K562 (cell line): ENCODE measurements at regions not wholly inside any gene's neighbourhood (a gene's known extent, or its start where the extent isn't known, plus 50 kb on each side); places are given as distances from the start of the nearest gene placed in this dataset.

Source experiments
- ATAC-seq: fragments of 200-7000 bp; cut with Tn5 transposase; 3 replicates; pipeline ENCODE4 v1.9.1; 2020; ENCODE audit warnings: moderate library complexity
- BruUV-seq: library from RNA; stranded (reverse); fragments of 400-500 nt; replicated peaks from 2 replicates; lab custom pipeline; 2021; lab: Mats Ljungman, UMichigan
- CTCF ChIA-PET: fragments of 300-600 bp; formaldehyde crosslinking; extraction: SDS; loops from one replicate; lab custom pipeline; 2021; ENCODE audit warnings: low intra/inter-chr PET ratio; lab: Yijun Ruan, JAX
- POLR2A ChIA-PET: fragments of 300-600, 350-650 bp; sonication (Branson Sonifier 250); formaldehyde crosslinking; extraction: SDS; loops from one replicate; lab custom pipeline; 2021; ENCODE audit warnings: antibody characterized with exemption, inconsistent platforms; lab: Yijun Ruan, JAX
- DNase-seq, 4 experiments: peaks; one replicate each; pipeline versions ENCODE4 v3.0.0 to v3.0.0-alpha.2; 2011 to 2018; ENCODE audit warnings: low spot score in 3 of 4, mixed read lengths in 3 of 4; ENCODE audit errors: extremely low read depth in 1 of 4
- FAIRE-seq: peaks from 2 replicates; lab custom pipeline; 2011; peaks lifted over from hg19 to GRCh38; lab: Jason Lieb, UNC
- H2AFZ ChIP-seq: 2 replicates; pipeline ENCODE4 v1.6.0; 2011; ENCODE audit warnings: low read depth, low read length, control low read depth, inconsistent platforms
- H3K27ac ChIP-seq: fragments of 200-600 bp; 3 replicates; pipeline ENCODE4 v1.8.0; 2011; ENCODE audit warnings: low read depth, mild to moderate bottlenecking, control low read depth, inconsistent platforms, low read length, moderate library complexity, mixed read lengths; ENCODE audit errors: extremely low read depth
- H3K27me3 ChIP-seq, 2 experiments: fragments of 300-600 bp in 1 of 2; 2 replicates in 1 of 2; 3 replicates in 1 of 2; pipeline versions ENCODE4 v1.6.0 to v1.8.0; 2011; ENCODE audit warnings: inconsistent platforms in 2 of 2, low read length in 2 of 2, mild to moderate bottlenecking in 1 of 2, mixed read lengths in 1 of 2, moderate library complexity in 1 of 2; ENCODE audit not compliant: control insufficient read depth in 2 of 2, insufficient read depth in 2 of 2
- H3K36me3 ChIP-seq: fragments of 300-600 bp; 3 replicates; pipeline ENCODE4 v1.8.0; 2011; ENCODE audit warnings: mild to moderate bottlenecking, low read length, inconsistent platforms; ENCODE audit not compliant: control insufficient read depth, insufficient read depth
- H3K4me1 ChIP-seq, 2 experiments: fragments of 200-600 bp in 1 of 2; replicated peaks in 1 of 2; 2 replicates in 1 of 2; 3 replicates in 1 of 2; pipeline versions ENCODE4 v1.5.1 to v1.8.0; 2011; ENCODE audit warnings: inconsistent platforms in 2 of 2, low read length in 2 of 2, mild to moderate bottlenecking in 1 of 2, mixed read lengths in 1 of 2, moderate library complexity in 1 of 2; ENCODE audit not compliant: control insufficient read depth in 2 of 2, insufficient read depth in 2 of 2
- H3K4me2 ChIP-seq: 2 replicates; pipeline ENCODE4 v1.6.1; 2011; ENCODE audit warnings: low read length, control low read depth, inconsistent platforms, mixed read lengths; ENCODE audit not compliant: insufficient read depth
- H3K4me3 ChIP-seq: fragments of 200-600 bp; sonication (generic), shearing (Covaris generic); 2 replicates; pipeline ENCODE4 v1.5.1; 2016; ENCODE audit warnings: control low read depth, inconsistent platforms
- H3K79me2 ChIP-seq: fragments of 200-600 bp; 3 replicates; pipeline ENCODE4 v1.8.0; 2011; ENCODE audit warnings: low read length, inconsistent platforms; ENCODE audit not compliant: control insufficient read depth, insufficient read depth
- H3K9ac ChIP-seq, 2 experiments: 2 replicates each; pipeline versions ENCODE4 v1.6.0 to v1.6.1; 2011; ENCODE audit warnings: low read depth in 2 of 2, low read length in 2 of 2, control low read depth in 1 of 2, inconsistent platforms in 1 of 2, mild to moderate bottlenecking in 1 of 2, mixed read lengths in 1 of 2; ENCODE audit not compliant: insufficient read depth in 1 of 2
- H3K9me1 ChIP-seq: one replicate; pipeline ENCODE4 v1.6.0; 2011; ENCODE audit warnings: inconsistent platforms, mild to moderate bottlenecking, low read length, moderate library complexity; ENCODE audit not compliant: control insufficient read depth, insufficient read depth
- H3K9me3 ChIP-seq: replicated peaks from 2 replicates; pipeline ENCODE4 v1.5.1; 2011; ENCODE audit warnings: low read depth, low read length, inconsistent platforms; ENCODE audit not compliant: control insufficient read depth, insufficient read depth
- H4K20me1 ChIP-seq: replicated peaks from 2 replicates; pipeline ENCODE4 v1.6.1; 2011; ENCODE audit warnings: low read length, inconsistent platforms, mixed read lengths; ENCODE audit not compliant: control insufficient read depth, insufficient read depth
- MAFG ChIP-seq: fragments of 450-650 bp; conservative IDR thresholded peaks from 2 replicates; pipeline ENCODE4 v1.6.1; 2016; ENCODE audit warnings: missing genetic modification characterization, missing compliant biosample characterization
- NONO ChIP-seq, 2 experiments: fragments of 200-400 bp in 1 of 2; fragments of 450-650 bp in 1 of 2; formaldehyde crosslinking in 1 of 2; IDR thresholded peaks; 2 replicates each; pipeline ENCODE4 v1.6.1; 2017; ENCODE audit warnings: low read depth in 2 of 2, mild to moderate bottlenecking in 2 of 2, moderate library complexity in 2 of 2, low read length in 1 of 2
- SRSF7 ChIP-seq: fragments of 200-400 bp; formaldehyde crosslinking; optimal IDR thresholded peaks from 2 replicates; pipeline ENCODE3; 2017; ENCODE audit warnings: mild to moderate bottlenecking, low read depth, low read length
- TCFL5 ChIP-seq: fragments of 250-450 bp; sonication (Bioruptor Pico); conservative IDR thresholded peaks from 2 replicates; pipeline ENCODE4 v1.6.1; 2021; ENCODE audit warnings: mild to moderate bottlenecking, moderate library complexity, matching md5 sums
- ZNF316 ChIP-seq: fragments of 450-650 bp; IDR thresholded peaks from 2 replicates; pipeline ENCODE4 v1.6.1; 2016
- WGBS: fragments of 100-300 bp; shearing (Covaris generic); methylation state at CpG from one replicate; pipeline ENCODE4 v1.1.6; 2016; ENCODE audit warnings: low coverage, mixed read lengths; ENCODE audit not compliant: insufficient coverage; ENCODE audit errors: missing lambda C conversion rate; 5-methylcytosine and 5-hydroxymethylcytosine counted together
- in situ Hi-C: fragments of 300-500 bp; cut with MboI; formaldehyde crosslinking; loops from 4 replicates; pipeline ENCODE4 v1.15.0; 2018; ENCODE audit warnings: inconsistent platforms, mixed read lengths
- intact Hi-C: fragments of 100-400 bp; cut with micrococcal nuclease; formaldehyde crosslinking; loops from 2 replicates; pipeline ENCODE4 v1.14.2; 2022
- TF ChIP-seq, protein P1 (sequence below): sonication (generic); formaldehyde crosslinking; IDR thresholded peaks from 2 replicates; pipeline ENCODE4 v1.8.0; 2022; ENCODE audit warnings: mild to moderate bottlenecking, missing genetic modification reagents

DNA sequence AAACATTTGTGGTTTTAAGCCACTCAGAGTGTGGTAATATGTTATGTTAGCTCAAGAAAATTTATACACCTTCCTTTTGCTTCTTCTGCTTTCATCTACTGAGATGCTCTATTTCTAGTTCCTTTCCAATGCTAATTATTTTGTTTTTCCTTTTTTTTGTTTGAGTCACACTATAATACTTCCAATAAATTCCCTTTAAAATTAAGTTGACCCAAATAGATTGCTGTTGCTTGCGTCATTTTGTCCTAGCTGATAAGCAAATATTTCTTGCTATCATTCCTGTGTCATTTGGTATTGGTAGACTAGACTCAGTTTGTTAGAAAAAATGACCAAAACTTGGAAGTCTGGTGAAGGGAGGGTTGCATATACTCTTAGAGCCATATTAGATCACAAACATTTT, 437.0 kb upstream of the CNTN6 start (continued):
- TF ChIP-seq, protein P1, sequence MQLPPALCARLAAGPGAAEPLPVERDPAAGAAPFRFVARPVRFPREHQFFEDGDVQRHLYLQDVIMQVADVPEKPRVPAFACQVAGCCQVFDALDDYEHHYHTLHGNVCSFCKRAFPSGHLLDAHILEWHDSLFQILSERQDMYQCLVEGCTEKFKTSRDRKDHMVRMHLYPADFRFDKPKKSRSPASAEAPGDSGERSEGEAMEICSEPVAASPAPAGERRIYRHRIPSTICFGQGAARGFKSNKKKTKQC (CRISPR knock-in tag) = no peak

DNA sequence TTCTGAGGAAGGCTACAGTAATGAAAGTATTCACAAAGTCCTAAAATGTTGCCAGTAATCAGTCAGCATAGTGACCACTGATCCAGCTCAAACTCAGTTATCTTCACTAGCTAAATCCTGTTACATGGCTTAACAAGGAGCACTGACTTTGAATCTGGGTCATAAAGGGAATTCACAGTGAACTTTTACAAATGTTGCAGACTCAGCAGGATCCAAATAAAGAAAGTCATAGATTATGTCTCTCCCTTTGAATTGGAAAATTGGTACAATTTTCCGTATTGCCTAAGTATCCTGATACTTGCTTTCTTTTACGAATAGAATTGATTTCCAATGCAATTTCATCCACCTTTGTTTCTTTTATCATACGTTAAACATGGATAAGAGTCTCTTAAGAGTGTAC, 431.5 kb upstream of the CNTN6 start:
- in situ Hi-C loops = no loop called here
- TF ChIP-seq SRSF7 (no peak), NONO (IDR thresholded peaks at IDR 0.05; ENCODE audit: low read depth in 2 of 2, low read length in 1 of 2) (no peak), MAFG (tag) (peak; percentile 46; the same call in 1 of the 2 replicates), TCFL5 (no peak), ZNF316 (peak; percentile 56)

More for the DNA sequence above, 431.5 kb upstream of the CNTN6 start:
- H3K79me2 ChIP-seq = no peaks in the 10 kb centered on the region
- H4K20me1 ChIP-seq = no peaks in the 10 kb centered on the region
- no peak overlapping the region for H3K4me3 ChIP-seq
- ATAC-seq (no peak), DNase-seq (no peak), FAIRE-seq (no peak)
- peaks cover 4% of the 10 kb centered on the region; the same call in 1 of the 2 replicates for H3K9me3 ChIP-seq
- intact Hi-C loops = no loop called here
- 0% methylated on average over 3 of the region's 3 CpGs for WGBS
- no peak overlapping the region for H2AFZ ChIP-seq
- ChIA-PET POLR2A (no interaction called here), CTCF (no interaction called here)
- no peak overlapping the region for H3K9ac ChIP-seq
- H3K4me2 ChIP-seq = no peak overlapping the region
- no peaks in the 10 kb centered on the region for H3K4me1 ChIP-seq
- no peaks in the 10 kb centered on the region for H3K36me3 ChIP-seq
- no peaks in the 10 kb centered on the region for H3K27me3 ChIP-seq
- no peak overlapping the region for H3K27ac ChIP-seq
- BruUV-seq = no TSS peak
- no peaks in the 10 kb centered on the region for H3K9me1 ChIP-seq
